SK-N-SH (cell line): ENCODE measurements at regions not wholly inside any gene's neighbourhood (a gene's known extent, or its start where the extent isn't known, plus 50 kb on each side); places are given as distances from the start of the nearest gene placed in this dataset.

Source experiments
- EP300 ChIP-seq, 2 experiments: IDR thresholded peaks; 2 replicates each; pipeline versions ENCODE4 v1.4.0 to v1.6.1; 2012; ENCODE audit warnings: borderline replicate concordance in 1 of 2, low read depth in 1 of 2, low read length in 1 of 2
- GABPA ChIP-seq: IDR thresholded peaks from 2 replicates; pipeline ENCODE4 v1.4.0; 2012; ENCODE audit warnings: low read depth, mild to moderate bottlenecking
- POLR2AphosphoS5 ChIP-seq: IDR thresholded peaks from 2 replicates; pipeline ENCODE4 v1.6.1; 2012; ENCODE audit warnings: low read depth, low read length
- RFX5 ChIP-seq: IDR thresholded peaks from 2 replicates; pipeline ENCODE4 v1.6.1; 2012; ENCODE audit warnings: mild to moderate bottlenecking, improper control_type of control experiment, low read length
- RXRA ChIP-seq: IDR thresholded peaks from 2 replicates; pipeline ENCODE4 v1.4.0; 2012; ENCODE audit warnings: low read depth, mild to moderate bottlenecking, borderline replicate concordance
- SMC3 ChIP-seq: IDR thresholded peaks from 2 replicates; pipeline ENCODE4 v1.6.1; 2012; ENCODE audit warnings: low read depth, low read length, improper control_type of control experiment
- TF ChIP-seq, protein P1 (sequence below): IDR thresholded peaks from 2 replicates; pipeline ENCODE4 v1.4.0; 2012; ENCODE audit warnings: low read depth, borderline replicate concordance
- TF ChIP-seq, protein P2 (sequence below): fragments of 200-600 bp; sonication (generic); IDR thresholded peaks from 2 replicates; pipeline ENCODE4 v1.6.1; 2017; ENCODE audit warnings: antibody characterized with exemption, mild to moderate bottlenecking, moderate library complexity

DNA sequence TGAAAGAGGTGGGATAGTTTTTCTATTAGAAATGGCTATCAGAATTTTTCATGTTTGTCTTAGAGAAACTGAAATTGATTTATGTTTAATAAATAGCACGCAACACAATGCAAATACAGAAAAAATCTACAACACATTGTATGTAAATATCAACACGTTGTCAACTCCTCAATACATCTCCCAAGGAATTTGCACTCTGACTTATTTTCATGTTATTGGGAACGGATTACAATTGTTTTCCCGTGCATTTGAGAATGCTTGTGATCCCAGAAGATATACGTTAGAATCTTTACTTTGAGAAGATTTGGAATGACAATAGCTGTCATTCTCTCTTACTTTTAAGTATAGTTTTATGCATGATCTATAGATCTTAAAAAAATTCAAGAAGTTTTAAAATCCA lies 313.8 kb upstream of the AKR1E2 start:
- TF ChIP-seq POLR2AphosphoS5 = no peak
- no peak for TF ChIP-seq RXRA
- TF ChIP-seq, protein P1, sequence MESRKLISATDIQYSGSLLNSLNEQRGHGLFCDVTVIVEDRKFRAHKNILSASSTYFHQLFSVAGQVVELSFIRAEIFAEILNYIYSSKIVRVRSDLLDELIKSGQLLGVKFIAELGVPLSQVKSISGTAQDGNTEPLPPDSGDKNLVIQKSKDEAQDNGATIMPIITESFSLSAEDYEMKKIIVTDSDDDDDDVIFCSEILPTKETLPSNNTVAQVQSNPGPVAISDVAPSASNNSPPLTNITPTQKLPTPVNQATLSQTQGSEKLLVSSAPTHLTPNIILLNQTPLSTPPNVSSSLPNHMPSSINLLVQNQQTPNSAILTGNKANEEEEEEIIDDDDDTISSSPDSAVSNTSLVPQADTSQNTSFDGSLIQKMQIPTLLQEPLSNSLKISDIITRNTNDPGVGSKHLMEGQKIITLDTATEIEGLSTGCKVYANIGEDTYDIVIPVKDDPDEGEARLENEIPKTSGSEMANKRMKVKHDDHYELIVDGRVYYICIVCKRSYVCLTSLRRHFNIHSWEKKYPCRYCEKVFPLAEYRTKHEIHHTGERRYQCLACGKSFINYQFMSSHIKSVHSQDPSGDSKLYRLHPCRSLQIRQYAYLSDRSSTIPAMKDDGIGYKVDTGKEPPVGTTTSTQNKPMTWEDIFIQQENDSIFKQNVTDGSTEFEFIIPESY = no peak
- TF ChIP-seq, protein P2, sequence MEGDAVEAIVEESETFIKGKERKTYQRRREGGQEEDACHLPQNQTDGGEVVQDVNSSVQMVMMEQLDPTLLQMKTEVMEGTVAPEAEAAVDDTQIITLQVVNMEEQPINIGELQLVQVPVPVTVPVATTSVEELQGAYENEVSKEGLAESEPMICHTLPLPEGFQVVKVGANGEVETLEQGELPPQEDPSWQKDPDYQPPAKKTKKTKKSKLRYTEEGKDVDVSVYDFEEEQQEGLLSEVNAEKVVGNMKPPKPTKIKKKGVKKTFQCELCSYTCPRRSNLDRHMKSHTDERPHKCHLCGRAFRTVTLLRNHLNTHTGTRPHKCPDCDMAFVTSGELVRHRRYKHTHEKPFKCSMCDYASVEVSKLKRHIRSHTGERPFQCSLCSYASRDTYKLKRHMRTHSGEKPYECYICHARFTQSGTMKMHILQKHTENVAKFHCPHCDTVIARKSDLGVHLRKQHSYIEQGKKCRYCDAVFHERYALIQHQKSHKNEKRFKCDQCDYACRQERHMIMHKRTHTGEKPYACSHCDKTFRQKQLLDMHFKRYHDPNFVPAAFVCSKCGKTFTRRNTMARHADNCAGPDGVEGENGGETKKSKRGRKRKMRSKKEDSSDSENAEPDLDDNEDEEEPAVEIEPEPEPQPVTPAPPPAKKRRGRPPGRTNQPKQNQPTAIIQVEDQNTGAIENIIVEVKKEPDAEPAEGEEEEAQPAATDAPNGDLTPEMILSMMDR = no peak
- TF ChIP-seq EP300 (IDR thresholded peaks at IDR 0.05; ENCODE audit: borderline replicate concordance in 1 of 2, low read depth in 1 of 2, low read length in 1 of 2) = no peak
- no peak for TF ChIP-seq GABPA
- TF ChIP-seq SMC3 = no peak
- TF ChIP-seq RFX5 = no peak
